Activated CD4-positive, CD25-positive, alpha-beta regulatory T cell (primary cell): ENCODE measurements at regions not wholly inside any gene's neighbourhood (a gene's known extent, or its start where the extent isn't known, plus 50 kb on each side); places are given as distances from the start of the nearest gene placed in this dataset.

Experiments
- DNase-seq, 4 experiments: peaks; one replicate each; lab custom pipeline; 2025; lab: John Stamatoyannopoulos, UW

- DNase-seq = no peak
These were observed 220.1 kb upstream of the SERP2 start for GRCh38 chr13:44153496-44153895.

DNA sequence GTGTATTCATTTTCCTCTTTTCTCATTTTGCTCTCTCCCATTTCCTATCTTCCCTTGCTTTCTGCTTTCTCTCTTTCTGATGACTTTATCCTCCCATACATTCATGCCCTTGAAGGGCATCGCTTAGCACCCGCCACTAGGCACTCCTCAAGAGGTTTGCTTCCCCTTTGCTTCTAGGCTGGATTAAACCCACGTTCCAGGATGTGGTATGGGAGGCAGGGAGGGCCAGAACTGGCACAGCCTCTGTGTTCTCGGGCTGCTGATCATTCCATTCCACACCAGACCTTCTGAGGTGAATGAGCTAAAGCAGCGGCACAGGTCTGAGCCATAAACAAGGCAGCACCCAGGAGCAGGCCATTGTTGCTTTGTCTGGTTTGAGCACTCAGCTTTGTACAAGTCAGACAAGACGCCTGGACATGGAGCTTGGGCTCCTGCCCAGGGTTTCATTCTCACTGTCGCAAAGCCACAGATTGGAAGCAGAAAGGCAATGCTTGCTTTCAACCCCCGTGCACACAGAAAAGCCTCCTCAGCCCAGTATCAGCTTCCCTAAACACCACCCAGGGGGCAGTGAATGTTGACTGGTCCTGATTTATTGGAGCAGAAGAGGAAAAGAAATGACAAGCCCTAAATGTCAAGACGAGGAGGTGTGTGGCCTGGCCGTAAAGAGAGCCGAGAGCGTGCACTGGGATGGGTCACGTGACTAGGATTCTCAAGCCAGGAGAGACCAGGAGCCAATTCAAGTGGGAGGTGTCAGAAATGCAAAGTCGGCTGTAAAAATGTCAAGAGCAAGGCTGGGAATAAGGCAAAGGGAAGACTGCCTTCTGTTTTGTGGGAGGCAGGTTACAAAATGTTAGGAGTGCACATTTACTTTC lies 218.0 kb upstream of the SERP2 start:
- DNase-seq = no peak

- DNase-seq = no peak
These were observed 217.3 kb upstream of the SERP2 start for GRCh38 chr13:44156294-44156658.

- no peak for DNase-seq
These were observed 216.0 kb upstream of the SERP2 start for GRCh38 chr13:44157606-44158005.

DNA sequence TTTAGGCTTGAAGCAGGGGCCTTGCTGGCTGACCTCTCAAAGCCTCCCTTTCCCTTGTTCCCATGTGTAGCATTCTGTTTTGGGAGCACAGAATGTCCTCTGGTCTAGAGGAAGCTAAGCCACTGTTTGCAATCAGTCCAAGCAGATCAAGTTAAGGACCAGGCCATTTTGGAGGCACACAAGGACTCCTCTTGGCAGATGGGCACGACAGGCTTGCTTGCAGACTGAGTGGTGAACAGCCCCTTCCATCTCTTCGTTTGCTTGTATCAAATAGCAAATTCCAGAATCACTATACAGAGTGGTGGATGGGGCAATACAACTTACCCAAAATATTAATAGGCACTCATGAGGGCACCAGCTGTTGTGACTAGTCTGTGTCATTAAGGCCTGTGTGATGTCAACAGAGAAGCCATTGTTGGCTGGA lies 215.5 kb upstream of the SERP2 start:
- DNase-seq = no peak

GRCh38 chr13:44158881-44159632 lies 214.6 kb upstream of the SERP2 start:
- no peak for DNase-seq

DNA sequence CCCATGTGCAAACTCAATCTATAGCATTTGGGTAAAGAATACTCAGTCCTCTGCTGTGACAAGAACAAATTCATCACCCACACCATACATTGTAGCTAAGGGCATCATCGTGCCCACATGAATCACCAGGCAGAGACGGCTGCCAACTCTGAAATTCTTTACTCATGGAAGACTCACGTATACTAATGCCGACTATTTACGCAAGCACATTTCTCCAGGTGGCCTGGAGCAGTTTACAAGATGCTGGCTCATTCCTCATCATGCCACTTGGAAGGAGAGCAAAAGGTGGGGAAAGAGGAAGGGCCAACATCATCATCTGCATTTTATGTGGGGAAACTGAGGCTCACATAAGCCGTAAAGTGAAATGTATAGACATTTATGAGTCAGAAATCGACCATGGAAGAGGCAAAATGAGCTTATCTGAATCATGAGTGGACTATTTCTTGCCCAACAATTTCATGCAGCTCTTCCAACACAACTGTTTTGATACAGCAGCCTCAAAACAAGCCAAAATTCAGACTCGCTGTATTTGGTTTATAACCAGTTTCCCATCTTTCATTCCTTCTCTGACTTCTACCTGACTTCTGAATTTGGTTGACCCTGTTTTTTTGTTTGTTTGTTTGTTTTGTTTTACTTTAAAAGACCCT lies 213.9 kb upstream of the SERP2 start:
- DNase-seq = no peak

DNA sequence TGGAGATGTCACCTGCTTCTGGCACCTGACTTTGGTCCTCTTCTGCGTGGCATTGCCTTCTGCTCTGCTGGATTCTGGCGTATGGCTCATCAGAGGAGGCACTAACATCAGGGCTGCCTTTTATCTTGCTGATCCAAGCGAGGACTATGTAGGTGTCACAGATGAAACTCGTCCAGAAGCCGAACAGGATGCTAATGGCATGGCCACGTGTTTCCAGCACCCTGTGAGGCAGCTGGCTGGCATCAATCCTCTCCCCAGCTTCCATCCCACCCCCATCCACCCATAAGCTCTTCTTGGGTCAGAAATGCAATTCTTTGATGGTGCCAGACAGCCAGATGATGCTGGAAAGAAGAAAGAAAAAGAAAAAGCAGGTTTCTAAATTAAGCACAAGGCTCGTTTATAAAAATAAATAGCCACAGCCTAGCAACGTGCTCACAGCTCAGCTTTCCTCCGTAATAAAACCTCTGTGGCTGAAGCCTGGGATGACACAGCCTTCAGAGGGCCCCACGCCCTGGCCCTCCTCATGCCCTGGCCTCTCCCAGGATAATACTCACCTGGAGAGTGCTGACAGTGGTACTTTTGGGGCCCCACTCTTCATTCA lies 212.9 kb upstream of the SERP2 start:
- DNase-seq = no peak

- DNase-seq = no peak
These were observed 210.5 kb upstream of the SERP2 start for GRCh38 chr13:44163108-44163507.

- no peak for DNase-seq
These were observed 208.3 kb upstream of the SERP2 start for GRCh38 chr13:44165221-44165888.

GRCh38 chr13:44165889-44166496 lies 207.6 kb upstream of the SERP2 start:
- no peak for DNase-seq

- no peak for DNase-seq
These were observed 204.4 kb upstream of the SERP2 start for GRCh38 chr13:44169018-44169911.

DNA sequence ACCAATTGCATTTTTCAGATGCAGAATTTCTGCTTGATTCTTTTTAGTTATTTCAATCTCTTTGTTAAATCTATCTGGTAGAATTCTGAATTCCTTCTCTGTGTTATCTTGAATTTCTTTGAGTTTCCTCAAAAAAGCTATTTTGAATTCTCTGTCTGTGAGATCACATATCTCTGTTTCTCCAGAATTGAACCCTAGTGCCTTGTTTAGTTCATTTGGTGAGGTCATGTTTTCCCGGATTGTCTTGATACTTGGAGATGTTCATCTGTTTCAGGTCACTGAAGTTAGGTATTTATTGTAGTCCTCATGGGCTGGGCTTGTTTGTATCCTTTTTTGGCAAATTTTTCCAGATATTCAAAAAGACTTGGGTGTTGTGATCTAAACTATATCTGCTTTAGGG lies 202.9 kb upstream of the SERP2 start:
- no peak for DNase-seq

DNA sequence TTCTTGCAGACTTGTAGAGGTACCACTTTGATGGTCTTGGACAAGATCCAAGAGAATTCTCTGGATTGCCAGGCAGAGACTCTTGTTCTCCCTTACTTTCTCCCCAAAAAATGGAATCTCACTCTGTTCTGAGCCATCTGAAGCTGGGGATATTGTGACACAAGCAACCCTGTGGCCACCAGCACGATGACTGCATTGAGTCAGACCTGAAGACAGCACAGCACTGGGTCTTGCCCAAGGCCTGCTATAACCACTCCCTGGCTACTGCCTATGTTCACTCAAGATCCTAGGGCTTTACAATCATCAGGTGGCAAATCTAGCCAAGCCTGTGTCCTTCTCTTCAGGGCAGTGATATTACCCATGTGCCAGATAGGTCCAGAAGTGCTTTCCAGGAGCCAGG lies 202.5 kb upstream of the SERP2 start:
- no peak for DNase-seq

- DNase-seq = no peak
These were observed 201.8 kb upstream of the SERP2 start for GRCh38 chr13:44171861-44172260.

DNA sequence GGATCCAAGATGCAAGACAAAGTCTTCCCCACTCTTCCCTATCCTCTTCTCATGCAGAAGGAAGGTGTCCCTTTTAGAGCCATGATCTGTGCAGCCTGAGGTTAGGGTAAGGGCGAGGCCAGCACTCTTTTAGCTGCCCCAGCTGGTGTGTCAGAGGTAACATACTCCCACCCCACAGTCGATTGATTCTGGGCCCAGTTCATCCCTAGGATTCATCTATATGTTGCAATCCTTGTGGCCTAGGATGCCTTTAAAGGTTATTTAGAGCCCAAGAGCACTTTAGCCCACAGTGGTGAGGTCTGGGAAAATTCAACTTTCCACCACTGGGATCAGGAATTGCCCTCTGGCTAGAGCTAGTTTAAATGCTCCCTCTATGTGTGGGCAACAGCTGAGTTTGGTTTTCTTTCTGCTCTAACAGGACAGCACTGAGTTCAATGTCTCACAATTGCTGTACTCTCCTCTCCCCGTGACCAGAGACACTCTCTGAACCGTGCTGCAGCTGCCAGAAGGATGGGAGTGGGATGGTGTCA lies 201.3 kb upstream of the SERP2 start:
- no peak for DNase-seq

DNA sequence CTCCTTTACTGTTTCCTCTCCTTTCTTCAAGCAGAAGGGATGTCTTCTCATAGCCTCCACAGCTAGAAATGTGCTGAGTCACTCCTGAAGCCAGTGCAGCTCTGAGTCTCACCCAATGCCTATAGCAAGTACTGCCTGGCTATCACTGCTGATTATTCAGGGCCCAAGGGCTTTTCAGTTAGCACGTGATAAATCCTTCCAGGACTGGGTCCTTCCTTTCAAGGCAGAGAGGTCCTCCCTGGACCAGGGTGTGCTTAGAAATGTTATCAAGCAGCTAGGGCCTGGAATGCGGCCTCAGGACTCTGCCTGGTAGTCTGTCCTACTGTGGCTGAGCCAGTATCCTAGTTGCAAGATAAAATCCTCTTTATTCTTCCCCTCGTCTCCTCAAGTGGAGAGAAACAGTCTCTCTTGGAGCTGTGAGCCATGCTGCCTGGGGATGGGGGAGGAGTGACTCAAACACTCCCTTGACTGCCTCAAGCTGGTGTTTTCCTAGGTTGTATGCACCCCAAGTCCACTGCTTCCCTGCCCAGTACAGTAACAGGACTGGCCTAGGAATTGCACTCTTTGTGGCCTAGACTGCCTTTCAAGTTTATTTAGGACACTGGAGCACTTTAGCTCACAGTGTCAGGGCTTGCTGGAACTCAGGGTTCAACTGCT lies 198.7 kb upstream of the SERP2 start:
- no peak for DNase-seq

DNA sequence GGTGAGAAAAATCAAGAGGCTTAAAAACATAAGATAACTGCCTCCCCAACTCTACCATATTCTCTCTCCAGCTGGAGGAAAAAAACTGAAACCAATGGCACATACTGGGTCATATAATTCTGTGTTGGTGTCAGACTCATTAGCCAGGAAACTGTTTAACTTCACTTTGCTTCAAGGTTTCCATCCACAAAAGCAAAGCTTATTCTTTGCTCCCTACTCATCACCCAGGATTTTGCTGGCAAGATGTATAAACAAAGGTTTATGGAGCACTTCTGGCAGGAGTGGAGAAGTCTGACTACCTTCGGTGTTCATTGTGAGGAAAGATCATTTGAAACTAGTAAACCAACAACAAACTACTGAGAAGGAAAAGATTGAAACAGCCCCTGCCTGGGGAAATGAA lies 197.5 kb upstream of the SERP2 start:
- DNase-seq = no peak

DNA sequence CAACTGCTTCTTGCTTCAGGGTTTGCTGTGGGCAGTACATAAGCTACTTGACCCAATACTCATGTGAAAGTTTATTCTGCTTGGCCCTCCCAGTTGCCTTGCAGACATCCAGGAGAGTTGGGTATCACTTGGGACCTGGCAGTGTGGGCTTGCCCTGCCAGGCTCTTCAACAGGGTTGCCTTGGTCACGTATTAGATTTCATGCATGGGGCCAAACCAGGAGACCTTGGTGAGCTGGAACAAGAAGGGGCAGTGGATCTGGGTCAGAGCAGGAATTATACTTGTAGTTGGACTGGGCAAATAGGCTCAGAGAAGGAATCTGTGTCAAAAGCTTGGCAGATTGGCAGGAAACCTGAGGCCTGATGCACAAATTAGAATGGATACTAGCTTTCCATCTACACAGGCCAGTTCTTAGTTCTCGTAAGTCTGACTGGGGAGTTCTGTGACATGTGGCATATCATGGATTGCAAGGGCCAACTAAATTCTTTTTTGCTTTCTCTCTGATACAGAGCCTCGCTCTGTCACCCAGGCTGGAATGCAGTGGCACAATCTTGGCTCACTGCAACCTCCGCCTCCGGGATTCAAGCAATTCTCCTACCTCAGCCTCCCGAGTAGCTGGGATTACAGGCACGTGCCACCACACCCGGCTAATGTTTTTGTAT lies 192.6 kb upstream of the SERP2 start:
- no peak for DNase-seq
